Caco-2 (cell line): ENCODE measurements at regions not wholly inside any gene's neighbourhood (a gene's known extent, or its start where the extent isn't known, plus 50 kb on each side); places are given as distances from the start of the nearest gene placed in this dataset.

Experiments
- BruUV-seq: library from RNA; stranded (reverse); fragments of 400-500 nt; replicated peaks from 2 replicates; lab custom pipeline; 2021; lab: Mats Ljungman, UMichigan
- CTCF ChIA-PET: fragments of 300-600 bp; sonication (Branson Sonifier 250); formaldehyde crosslinking; loops from one replicate; lab custom pipeline; 2022; ENCODE audit warnings: antibody characterized with exemption; lab: Charles Lee
- POLR2A ChIA-PET: fragments of 300-600 bp; sonication (Branson Sonifier 250); formaldehyde crosslinking; loops from one replicate; lab custom pipeline; 2022; ENCODE audit warnings: antibody characterized with exemption; lab: Charles Lee
- DNase-seq, 2 experiments: peaks; one replicate each; pipeline versions ENCODE4 v3.0.0 to v3.0.0-alpha.2; 2020 to 2022
- H3K27me3 ChIP-seq: replicated peaks from 2 replicates; pipeline ENCODE4 v1.6.0; 2011; ENCODE audit warnings: low read length; ENCODE audit not compliant: control insufficient read depth, insufficient read depth
- H3K36me3 ChIP-seq: 2 replicates; pipeline ENCODE4 v1.5.1; 2011; ENCODE audit warnings: low read length; ENCODE audit not compliant: control insufficient read depth, insufficient read depth
- H3K4me1 ChIP-seq: fragments of 250-450 bp; sonication (Bioruptor Pico); 2 replicates; pipeline ENCODE4 v1.5.1; 2020; ENCODE audit warnings: mild to moderate bottlenecking
- H3K4me3 ChIP-seq: 2 replicates; pipeline ENCODE4 v1.5.1; 2011; ENCODE audit warnings: low read depth, mild to moderate bottlenecking, control low read depth, low read length
- H3K9me3 ChIP-seq: fragments of 250-450 bp; sonication (Bioruptor Pico); 2 replicates; pipeline ENCODE4 v1.5.1; 2020; ENCODE audit warnings: mild to moderate bottlenecking, moderate library complexity
- H3K27ac Mint-ChIP-seq: one replicate; pipeline ENCODE4 v1.8.0; 2022; ENCODE audit warnings: mixed read lengths; ENCODE audit not compliant: unreplicated experiment
- H3K27me3 Mint-ChIP-seq: one replicate; pipeline ENCODE4 v1.8.0; 2022; ENCODE audit warnings: mixed read lengths; ENCODE audit not compliant: insufficient read depth, unreplicated experiment
- H3K36me3 Mint-ChIP-seq: one replicate; pipeline ENCODE4 v1.8.0; 2022; ENCODE audit warnings: mild to moderate bottlenecking, mixed read lengths; ENCODE audit not compliant: insufficient read depth, unreplicated experiment
- H3K4me1 Mint-ChIP-seq: one replicate; pipeline ENCODE4 v1.8.0; 2022; ENCODE audit warnings: low read depth, mixed read lengths; ENCODE audit not compliant: unreplicated experiment
- H3K4me3 Mint-ChIP-seq: one replicate; pipeline ENCODE4 v1.8.0; 2022; ENCODE audit warnings: mild to moderate bottlenecking, moderate library complexity, mixed read lengths; ENCODE audit not compliant: unreplicated experiment
- H3K9me3 Mint-ChIP-seq: one replicate; pipeline ENCODE4 v1.8.0; 2022; ENCODE audit warnings: mixed read lengths; ENCODE audit not compliant: unreplicated experiment
- intact Hi-C: fragments of 100-400 bp; cut with micrococcal nuclease; formaldehyde crosslinking; loops from one replicate; pipeline ENCODE4 v1.10.0; 2022; ENCODE audit not compliant: unreplicated experiment
- TF ChIP-seq, protein P1 (sequence below), 2 experiments: fragments of 200-600 bp in 1 of 2; IDR thresholded peaks; 1 replicate in 1 of 2; 2 replicates in 1 of 2; pipeline versions ENCODE4 v1.5.1 to v1.8.0; 2011 to 2022; ENCODE audit warnings: antibody characterized with exemption in 1 of 2, control low read depth in 1 of 2, inconsistent platforms in 1 of 2, low read depth in 1 of 2, low read length in 1 of 2, mild to moderate bottlenecking in 1 of 2, moderate library complexity in 1 of 2; ENCODE audit not compliant: insufficient read depth in 1 of 2, severe bottlenecking in 1 of 2, unreplicated experiment in 1 of 2

DNA sequence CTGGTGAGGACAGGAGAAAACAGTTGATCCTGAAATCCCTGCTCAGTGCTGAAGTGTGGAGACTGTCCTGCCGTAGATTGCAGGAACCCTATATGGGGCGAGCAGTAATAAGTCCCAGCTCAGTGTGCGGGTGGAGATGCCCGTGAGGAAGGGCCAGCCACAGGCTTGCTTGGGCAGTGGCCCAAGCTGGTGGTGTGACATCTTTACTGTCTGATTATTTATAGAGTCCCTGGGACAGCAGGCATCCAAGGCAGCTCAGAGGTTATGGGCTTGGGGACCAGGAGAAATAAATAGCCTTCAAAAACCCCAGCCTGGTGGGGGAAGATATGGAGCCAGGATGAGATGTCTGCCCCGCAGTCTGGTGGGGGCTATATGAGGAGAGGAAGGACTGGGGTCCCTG, 170.7 kb upstream of the POU3F1 start:
- H3K36me3 ChIP-seq = no peaks in the 10 kb centered on the region
- no peaks in the 10 kb centered on the region for H3K4me1 ChIP-seq
- no peak overlapping the region for H3K4me3 ChIP-seq
- no TSS peak for BruUV-seq
- H3K9me3 ChIP-seq = no peaks in the 10 kb centered on the region
- H3K9me3 Mint-ChIP-seq = no peaks in the 10 kb centered on the region
- no peaks in the 10 kb centered on the region for H3K36me3 Mint-ChIP-seq
- CTCF ChIA-PET = no interaction called here
- H3K4me1 Mint-ChIP-seq = no peaks in the 10 kb centered on the region
- no peaks in the 10 kb centered on the region for H3K27me3 ChIP-seq
- no peak overlapping the region for H3K4me3 Mint-ChIP-seq
- intact Hi-C loops = no loop called here
- H3K27me3 Mint-ChIP-seq = peaks cover 10% of the 10 kb centered on the region
- TF ChIP-seq, protein P1, sequence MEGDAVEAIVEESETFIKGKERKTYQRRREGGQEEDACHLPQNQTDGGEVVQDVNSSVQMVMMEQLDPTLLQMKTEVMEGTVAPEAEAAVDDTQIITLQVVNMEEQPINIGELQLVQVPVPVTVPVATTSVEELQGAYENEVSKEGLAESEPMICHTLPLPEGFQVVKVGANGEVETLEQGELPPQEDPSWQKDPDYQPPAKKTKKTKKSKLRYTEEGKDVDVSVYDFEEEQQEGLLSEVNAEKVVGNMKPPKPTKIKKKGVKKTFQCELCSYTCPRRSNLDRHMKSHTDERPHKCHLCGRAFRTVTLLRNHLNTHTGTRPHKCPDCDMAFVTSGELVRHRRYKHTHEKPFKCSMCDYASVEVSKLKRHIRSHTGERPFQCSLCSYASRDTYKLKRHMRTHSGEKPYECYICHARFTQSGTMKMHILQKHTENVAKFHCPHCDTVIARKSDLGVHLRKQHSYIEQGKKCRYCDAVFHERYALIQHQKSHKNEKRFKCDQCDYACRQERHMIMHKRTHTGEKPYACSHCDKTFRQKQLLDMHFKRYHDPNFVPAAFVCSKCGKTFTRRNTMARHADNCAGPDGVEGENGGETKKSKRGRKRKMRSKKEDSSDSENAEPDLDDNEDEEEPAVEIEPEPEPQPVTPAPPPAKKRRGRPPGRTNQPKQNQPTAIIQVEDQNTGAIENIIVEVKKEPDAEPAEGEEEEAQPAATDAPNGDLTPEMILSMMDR (IDR thresholded peaks at IDR 0.05; ENCODE audit: insufficient read depth in 1 of 2, low read depth in 1 of 2, low read length in 1 of 2, severe bottlenecking in 1 of 2, unreplicated experiment in 1 of 2) = no peak
- no peak for DNase-seq
- POLR2A ChIA-PET = no interaction called here
- H3K27ac Mint-ChIP-seq = no peak overlapping the region

DNA sequence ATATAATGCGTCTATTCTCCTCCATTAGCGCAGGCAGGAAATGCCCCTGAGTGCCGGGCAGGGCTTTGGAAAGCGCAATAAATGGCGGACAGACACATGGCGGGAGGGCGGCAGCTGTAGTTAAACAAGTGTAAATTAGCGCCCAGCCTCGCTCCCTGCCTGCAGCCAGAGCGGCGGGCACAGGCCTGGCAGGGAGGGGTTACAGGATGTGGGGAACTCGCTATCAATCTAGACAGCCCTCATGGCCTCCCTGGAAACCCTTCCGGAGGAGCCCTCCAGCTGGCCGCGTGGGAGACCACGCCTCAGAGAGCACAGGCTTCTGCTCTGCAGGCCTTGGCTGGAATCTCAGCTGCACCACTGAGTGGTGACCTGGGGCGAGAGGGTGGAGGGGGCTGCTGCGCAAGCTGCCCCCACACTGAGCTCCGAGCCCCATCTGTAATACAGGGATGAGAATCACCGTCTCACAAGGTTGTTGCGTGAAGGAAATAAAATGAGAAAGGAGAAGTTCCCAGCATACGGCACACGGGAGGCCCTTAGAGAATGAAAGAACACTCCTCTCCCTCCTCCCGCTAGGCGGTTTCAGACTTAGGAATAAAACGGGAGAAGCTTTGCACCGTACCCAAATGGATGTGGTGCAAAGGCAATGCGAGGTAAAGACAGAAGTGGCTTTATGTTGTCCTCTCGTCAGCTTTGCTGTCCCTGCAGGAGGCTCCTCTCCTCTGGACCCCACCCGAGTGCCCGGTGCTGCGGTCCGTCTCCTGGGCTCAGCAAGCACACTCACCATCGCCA, 167.2 kb upstream of the POU3F1 start:
- H3K9me3 ChIP-seq = no peaks in the 10 kb centered on the region
- H3K36me3 Mint-ChIP-seq = no peaks in the 10 kb centered on the region
- no peak overlapping the region for H3K4me3 ChIP-seq
- no peaks in the 10 kb centered on the region for H3K4me1 ChIP-seq
- peaks cover 12% of the 10 kb centered on the region for H3K27me3 Mint-ChIP-seq
- H3K4me1 Mint-ChIP-seq = no peaks in the 10 kb centered on the region
- H3K27me3 ChIP-seq = no peaks in the 10 kb centered on the region
- BruUV-seq = no TSS peak
- H3K9me3 Mint-ChIP-seq = no peaks in the 10 kb centered on the region
- H3K36me3 ChIP-seq = no peaks in the 10 kb centered on the region
- H3K27ac Mint-ChIP-seq = no peak overlapping the region
- ChIA-PET POLR2A (no interaction called here), CTCF (no interaction called here)
- intact Hi-C loops = no loop called here
- DNase-seq = no peak
- TF ChIP-seq, protein P1 (IDR thresholded peaks at IDR 0.05; ENCODE audit: insufficient read depth in 1 of 2, low read depth in 1 of 2, low read length in 1 of 2, severe bottlenecking in 1 of 2, unreplicated experiment in 1 of 2) = no peak
- no peak overlapping the region for H3K4me3 Mint-ChIP-seq

DNA sequence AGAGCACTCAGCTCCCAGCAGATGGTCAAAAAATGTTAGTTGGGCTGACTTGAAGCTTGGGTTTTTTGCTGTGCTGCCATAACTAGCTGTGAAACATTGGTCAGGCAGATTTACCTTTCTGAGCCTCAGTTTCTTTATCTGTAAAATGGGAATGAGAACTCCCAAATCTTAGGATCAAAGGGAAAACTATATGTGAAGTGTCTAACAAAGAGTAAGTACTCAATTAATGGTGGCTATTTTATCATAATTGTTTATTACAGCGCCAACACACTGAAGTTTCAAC, 164.2 kb upstream of the POU3F1 start:
- POLR2A ChIA-PET = no interaction called here
- no peaks in the 10 kb centered on the region for H3K4me1 Mint-ChIP-seq
- CTCF ChIA-PET = no interaction called here
- H3K9me3 Mint-ChIP-seq = no peaks in the 10 kb centered on the region
- no peaks in the 10 kb centered on the region for H3K27me3 ChIP-seq
- H3K36me3 Mint-ChIP-seq = no peaks in the 10 kb centered on the region
- TF ChIP-seq, protein P1 (IDR thresholded peaks at IDR 0.05; ENCODE audit: insufficient read depth in 1 of 2, low read depth in 1 of 2, low read length in 1 of 2, severe bottlenecking in 1 of 2, unreplicated experiment in 1 of 2) = no peak
- H3K4me3 Mint-ChIP-seq = no peak overlapping the region
- intact Hi-C loops = no loop called here
- no peaks in the 10 kb centered on the region for H3K36me3 ChIP-seq
- H3K9me3 ChIP-seq = no peaks in the 10 kb centered on the region
- no peak for DNase-seq
- no peaks in the 10 kb centered on the region for H3K4me1 ChIP-seq
- H3K4me3 ChIP-seq = no peak overlapping the region
- H3K27me3 Mint-ChIP-seq = peaks cover 8% of the 10 kb centered on the region
- BruUV-seq = no TSS peak
- H3K27ac Mint-ChIP-seq = no peak overlapping the region
